ENCODE measurements at regions not wholly inside any gene's neighbourhood (a gene's known extent, or its start where the extent isn't known, plus 50 kb on each side); places are given as distances from the start of the nearest gene placed in this dataset.

DNA sequence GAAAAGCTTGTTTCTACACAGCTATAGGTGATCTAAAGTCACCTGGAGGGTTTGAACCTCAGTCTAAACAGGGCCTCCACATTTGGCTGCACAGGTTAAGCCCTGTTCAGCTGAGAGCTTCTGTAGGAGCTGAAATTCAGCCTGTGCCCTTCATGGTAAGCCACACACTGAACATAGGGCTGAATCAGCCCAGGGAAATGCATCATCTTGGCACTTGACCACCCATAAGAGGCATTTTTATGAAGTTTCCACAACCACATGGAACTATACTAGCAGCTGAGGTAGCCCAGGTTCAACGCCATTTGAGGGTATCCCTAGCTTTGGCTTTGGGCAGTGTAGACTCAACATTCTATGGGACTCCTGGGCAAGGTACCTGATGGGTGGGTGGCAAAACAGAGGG is 126.8 kb downstream of the FAM174B start:
- H2AK5ac ChIP-seq (ENCODE audit: low read length), result no peak overlapping the region
- no peak overlapping the region for H3K9ac ChIP-seq (ENCODE audit: low read length)
- no peak overlapping the region for H2AFZ ChIP-seq (ENCODE audit: insufficient read depth, low read length, poor library complexity)
- H3K23ac ChIP-seq (ENCODE audit: low read length), result no peak overlapping the region
- no peaks in the 10 kb centered on the region for H3K4me1 ChIP-seq (ENCODE audit: control insufficient read depth in 1 of 2, insufficient read depth in 2 of 2, low read length in 2 of 2)
- no peak overlapping the region for H3K27ac ChIP-seq (ENCODE audit: low read depth, low read length)
- H3K14ac ChIP-seq (ENCODE audit: low read length), result no peak overlapping the region
- no peak overlapping the region for H3K4me3 ChIP-seq (ENCODE audit: low read depth, low read length)
- DNase-seq, result no peak
- H4K91ac ChIP-seq (ENCODE audit: low read depth, low read length), result no peak overlapping the region
- H3K4ac ChIP-seq (ENCODE audit: low read depth, low read length), result no peak overlapping the region
- no peak overlapping the region for H2BK5ac ChIP-seq (ENCODE audit: low read depth, low read length, poor library complexity)
- H2BK12ac ChIP-seq (ENCODE audit: low read length), result no peak overlapping the region
- H3K79me2 ChIP-seq (ENCODE audit: control insufficient read depth, insufficient read depth, low read length, poor library complexity), result no peaks in the 10 kb centered on the region
- no peak overlapping the region for H4K12ac ChIP-seq (ENCODE audit: low read depth, low read length)
- no peaks in the 10 kb centered on the region for H3K79me1 ChIP-seq (ENCODE audit: low read length)
- H3K27me3 ChIP-seq (ENCODE audit: insufficient read depth, low read length), result no peaks in the 10 kb centered on the region
- no CpG with 5 or more reads among the region's 1 CpG for WGBS (ENCODE audit: extremely low coverage, insufficient coverage, insufficient read length)
- no peak overlapping the region for H3K18ac ChIP-seq (ENCODE audit: low read length)
- H3K4me2 ChIP-seq (ENCODE audit: low read length), result no peak overlapping the region
- H3K9me3 ChIP-seq (ENCODE audit: insufficient read depth, low read depth, low read length), result peaks cover 6% of the 10 kb centered on the region
- no peak overlapping the region for H4K8ac ChIP-seq (ENCODE audit: low read depth, low read length)
- H2BK120ac ChIP-seq (ENCODE audit: insufficient read depth, low read length, poor library complexity), result no peak overlapping the region
- no peaks in the 10 kb centered on the region for H3K36me3 ChIP-seq (ENCODE audit: control insufficient read depth in 1 of 2, insufficient read depth in 2 of 2, low read length in 2 of 2)

DNA sequence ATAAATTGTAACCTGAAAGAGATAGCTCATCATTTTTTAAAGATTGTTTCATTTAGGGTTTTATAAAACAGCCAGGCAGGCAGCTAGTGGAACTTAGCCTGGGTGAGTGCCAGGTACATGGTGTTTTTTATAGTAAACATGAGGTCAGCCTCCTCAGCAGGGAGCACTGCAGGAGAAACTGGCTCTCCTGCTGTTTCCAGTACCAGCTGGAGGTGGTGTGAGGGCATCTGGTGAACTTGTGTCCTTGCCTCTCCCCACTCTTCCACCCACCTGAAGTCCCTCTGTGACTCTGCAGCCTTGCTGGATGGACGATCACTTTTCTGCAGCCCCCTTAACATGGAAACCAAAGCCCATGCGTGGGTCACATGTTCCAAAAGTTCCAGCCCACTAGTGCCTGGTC is 128.4 kb downstream of the FAM174B start:
- Histone ChIP-seq H3K4me1 (ENCODE audit: control insufficient read depth in 1 of 2, insufficient read depth in 2 of 2, low read length in 2 of 2) (no peaks in the 10 kb centered on the region), H3K18ac (ENCODE audit: low read length) (no peak overlapping the region), H4K8ac (ENCODE audit: low read depth, low read length) (no peak overlapping the region), H2AK5ac (ENCODE audit: low read length) (no peak overlapping the region), H3K23ac (ENCODE audit: low read length) (no peak overlapping the region), H2BK12ac (ENCODE audit: low read length) (no peak overlapping the region), H3K9me3 (ENCODE audit: insufficient read depth, low read depth, low read length) (peaks cover 4% of the 10 kb centered on the region), H3K4me3 (ENCODE audit: low read depth, low read length) (no peak overlapping the region), H3K27ac (ENCODE audit: low read depth, low read length) (no peak overlapping the region), H3K79me1 (ENCODE audit: low read length) (no peaks in the 10 kb centered on the region), H3K36me3 (ENCODE audit: control insufficient read depth in 1 of 2, insufficient read depth in 2 of 2, low read length in 2 of 2) (no peaks in the 10 kb centered on the region), H4K91ac (ENCODE audit: low read depth, low read length) (no peak overlapping the region), H3K14ac (ENCODE audit: low read length) (no peak overlapping the region), H3K4me2 (ENCODE audit: low read length) (no peak overlapping the region), H3K79me2 (ENCODE audit: control insufficient read depth, insufficient read depth, low read length, poor library complexity) (no peaks in the 10 kb centered on the region), H2BK120ac (ENCODE audit: insufficient read depth, low read length, poor library complexity) (no peak overlapping the region), H4K12ac (ENCODE audit: low read depth, low read length) (no peak overlapping the region), H2BK5ac (ENCODE audit: low read depth, low read length, poor library complexity) (no peak overlapping the region), H3K27me3 (ENCODE audit: insufficient read depth, low read length) (no peaks in the 10 kb centered on the region), H3K9ac (ENCODE audit: low read length) (no peak overlapping the region), H3K4ac (ENCODE audit: low read depth, low read length) (no peak overlapping the region), H2AFZ (ENCODE audit: insufficient read depth, low read length, poor library complexity) (no peak overlapping the region)
- no peak for DNase-seq
- WGBS (ENCODE audit: extremely low coverage, insufficient coverage, insufficient read length), result no CpG with 5 or more reads among the region's 2 CpGs

DNA sequence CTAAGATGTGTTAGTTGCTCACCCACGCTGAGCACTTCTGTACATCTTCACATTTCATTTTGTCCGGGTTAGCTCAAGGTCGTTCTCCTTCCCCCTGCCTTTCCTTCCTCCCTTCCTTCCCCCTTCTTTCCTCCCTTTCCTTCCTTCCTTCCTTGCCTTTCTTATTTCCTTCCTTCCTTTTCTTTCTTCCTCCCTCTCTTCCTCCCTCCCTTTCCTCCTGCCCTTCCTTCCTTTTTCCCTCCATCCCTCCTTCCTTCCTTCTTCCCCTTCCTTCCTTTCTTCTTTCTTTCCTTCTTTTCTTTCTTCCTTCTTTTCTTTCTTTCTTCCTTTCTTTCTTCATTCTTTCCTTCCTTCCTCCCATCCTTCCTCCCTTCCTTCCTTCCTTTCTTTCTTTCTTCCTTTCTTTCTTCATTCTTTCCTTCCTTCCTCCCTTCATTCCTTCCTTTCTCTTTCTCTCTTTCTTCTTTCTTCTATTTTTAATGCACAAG is 129.8 kb downstream of the FAM174B start:
- no peak overlapping the region for H2BK12ac ChIP-seq (ENCODE audit: low read length)
- no peak overlapping the region for H4K8ac ChIP-seq (ENCODE audit: low read depth, low read length)
- H2AK5ac ChIP-seq (ENCODE audit: low read length), result no peak overlapping the region
- no peak overlapping the region for H3K14ac ChIP-seq (ENCODE audit: low read length)
- no peaks in the 10 kb centered on the region for H3K79me2 ChIP-seq (ENCODE audit: control insufficient read depth, insufficient read depth, low read length, poor library complexity)
- H3K4me3 ChIP-seq (ENCODE audit: low read depth, low read length), result no peak overlapping the region
- no peak overlapping the region for H3K23ac ChIP-seq (ENCODE audit: low read length)
- no peak overlapping the region for H2AFZ ChIP-seq (ENCODE audit: insufficient read depth, low read length, poor library complexity)
- no peak overlapping the region for H3K4ac ChIP-seq (ENCODE audit: low read depth, low read length)
- H3K4me1 ChIP-seq (ENCODE audit: control insufficient read depth in 1 of 2, insufficient read depth in 2 of 2, low read length in 2 of 2), result no peaks in the 10 kb centered on the region
- no peak overlapping the region for H3K18ac ChIP-seq (ENCODE audit: low read length)
- no peak overlapping the region for H3K9ac ChIP-seq (ENCODE audit: low read length)
- H3K79me1 ChIP-seq (ENCODE audit: low read length), result no peaks in the 10 kb centered on the region
- no peak overlapping the region for H3K27ac ChIP-seq (ENCODE audit: low read depth, low read length)
- no peaks in the 10 kb centered on the region for H3K36me3 ChIP-seq (ENCODE audit: control insufficient read depth in 1 of 2, insufficient read depth in 2 of 2, low read length in 2 of 2)
- DNase-seq, result no peak
- H3K4me2 ChIP-seq (ENCODE audit: low read length), result no peak overlapping the region
- WGBS (ENCODE audit: extremely low coverage, insufficient coverage, insufficient read length), result no CpG with 5 or more reads among the region's 3 CpGs
- H3K27me3 ChIP-seq (ENCODE audit: insufficient read depth, low read length), result no peaks in the 10 kb centered on the region
- H2BK120ac ChIP-seq (ENCODE audit: insufficient read depth, low read length, poor library complexity), result no peak overlapping the region
- no peak overlapping the region for H2BK5ac ChIP-seq (ENCODE audit: low read depth, low read length, poor library complexity)
- H4K12ac ChIP-seq (ENCODE audit: low read depth, low read length), result no peak overlapping the region
- H4K91ac ChIP-seq (ENCODE audit: low read depth, low read length), result no peak overlapping the region
- peaks cover 4% of the 10 kb centered on the region for H3K9me3 ChIP-seq (ENCODE audit: insufficient read depth, low read depth, low read length)

DNA sequence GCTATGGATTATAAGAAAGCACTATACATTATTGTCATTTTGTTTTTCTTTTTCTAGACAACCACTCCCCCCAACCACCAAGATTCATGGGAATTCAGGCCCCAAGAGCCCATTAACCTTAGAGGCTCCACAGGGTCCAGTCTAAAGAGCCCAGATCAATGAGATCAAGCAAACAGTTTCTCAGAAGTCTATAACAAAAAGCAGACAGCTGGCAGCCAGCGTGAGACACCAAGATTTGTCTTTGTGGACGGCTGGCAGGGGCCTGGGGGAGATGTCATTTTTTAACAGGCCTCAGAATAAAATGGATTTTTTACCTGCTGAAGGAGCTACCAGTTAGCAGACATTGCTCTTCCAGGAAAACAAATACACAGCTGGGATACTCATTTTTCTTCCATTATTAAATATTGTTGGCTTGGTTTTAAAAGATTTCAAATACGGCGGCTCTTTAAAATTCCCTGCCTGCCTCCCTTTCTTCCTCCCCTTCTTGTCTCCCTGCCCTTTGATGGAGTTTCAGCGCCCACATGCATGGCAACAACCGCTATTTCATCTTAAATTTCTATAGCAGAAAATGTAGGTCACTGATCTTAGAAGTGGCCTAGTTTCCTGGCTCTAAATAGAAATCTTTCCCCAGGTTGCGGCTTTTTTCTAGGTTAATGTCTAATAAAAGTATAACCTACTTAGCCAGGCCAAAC is 130.6 kb downstream of the FAM174B start:
- Histone ChIP-seq H4K8ac (ENCODE audit: low read depth, low read length) (no peak overlapping the region), H3K4me1 (ENCODE audit: control insufficient read depth in 1 of 2, insufficient read depth in 2 of 2, low read length in 2 of 2) (no peaks in the 10 kb centered on the region), H3K36me3 (ENCODE audit: control insufficient read depth in 1 of 2, insufficient read depth in 2 of 2, low read length in 2 of 2) (no peaks in the 10 kb centered on the region), H3K79me2 (ENCODE audit: control insufficient read depth, insufficient read depth, low read length, poor library complexity) (no peaks in the 10 kb centered on the region), H3K9me3 (ENCODE audit: insufficient read depth, low read depth, low read length) (peaks cover 4% of the 10 kb centered on the region), H3K79me1 (ENCODE audit: low read length) (no peaks in the 10 kb centered on the region), H4K91ac (ENCODE audit: low read depth, low read length) (no peak overlapping the region), H2BK5ac (ENCODE audit: low read depth, low read length, poor library complexity) (no peak overlapping the region), H3K27ac (ENCODE audit: low read depth, low read length) (no peak overlapping the region), H3K4me3 (ENCODE audit: low read depth, low read length) (no peak overlapping the region), H2AK5ac (ENCODE audit: low read length) (no peak overlapping the region), H3K9ac (ENCODE audit: low read length) (no peak overlapping the region), H3K27me3 (ENCODE audit: insufficient read depth, low read length) (no peaks in the 10 kb centered on the region), H3K4ac (ENCODE audit: low read depth, low read length) (no peak overlapping the region), H3K14ac (ENCODE audit: low read length) (no peak overlapping the region), H3K23ac (ENCODE audit: low read length) (no peak overlapping the region), H3K18ac (ENCODE audit: low read length) (no peak overlapping the region), H4K12ac (ENCODE audit: low read depth, low read length) (no peak overlapping the region), H2AFZ (ENCODE audit: insufficient read depth, low read length, poor library complexity) (no peak overlapping the region), H3K4me2 (ENCODE audit: low read length) (no peak overlapping the region), H2BK12ac (ENCODE audit: low read length) (no peak overlapping the region), H2BK120ac (ENCODE audit: insufficient read depth, low read length, poor library complexity) (no peak overlapping the region)
- WGBS (ENCODE audit: extremely low coverage, insufficient coverage, insufficient read length), result no CpG with 5 or more reads among the region's 7 CpGs
- DNase-seq, result no peak
